Adrenal gland (tissue), 9 donors: ENCODE measurements at regions not wholly inside any gene's neighbourhood (a gene's known extent, or its start where the extent isn't known, plus 50 kb on each side); places are given as distances from the start of the nearest gene placed in this dataset.
A peak's percentile ranks its signal among the peaks of the same experiment; 100 is the strongest.

Experiments
- DNase-seq, 7 donors: peaks; one replicate each; pipeline ENCODE4 v3.0.0-alpha.2; 2019 to 2020
- H3K27ac ChIP-seq, 5 donors: fragments of 200-600 bp; sonication (generic) in 4 of 5; 1 replicate in 3 of 5; 2 replicates in 2 of 5; pipeline versions ENCODE4 v1.5.1 to v1.8.0; 2016 to 2020; ENCODE audit warnings: mild to moderate bottlenecking in 1 of 5
- H3K27me3 ChIP-seq: fragments of 200-600 bp; 2 replicates; pipeline ENCODE4 v1.8.0; 2021
- H3K36me3 ChIP-seq, 2 donors: fragments of 200-600 bp; replicated peaks in 1 of 2; 1 replicate in 1 of 2; 2 replicates in 1 of 2; pipeline versions ENCODE4 v1.5.1 to v1.8.0; 2018 to 2022
- H3K4me1 ChIP-seq, 2 donors: fragments of 200-600 bp; replicated peaks in 1 of 2; 1 replicate in 1 of 2; 2 replicates in 1 of 2; pipeline versions ENCODE4 v1.5.1 to v1.8.0; 2018 to 2021
- H3K4me3 ChIP-seq, 4 donors: fragments of 200-600 bp; sonication (generic) in 3 of 4; one replicate each; pipeline ENCODE4 v1.5.1; 2016 to 2018
- H3K9me3 ChIP-seq, 3 donors: fragments of 200-600 bp; sonication (generic) in 1 of 3; replicated peaks in 1 of 3; 1 replicate in 2 of 3; 2 replicates in 1 of 3; pipeline versions ENCODE4 v1.5.1 to v1.8.0; 2016 to 2021
- POLR2A ChIP-seq, 2 donors: fragments of 450-650 bp; IDR thresholded peaks; one replicate each; pipeline ENCODE4 v1.6.1; 2017; ENCODE audit warnings: antibody characterized with exemption in 2 of 2, mild to moderate bottlenecking in 2 of 2, moderate library complexity in 1 of 2
- WGBS, 4 donors: extraction: QIAGEN DNeasy Blood & Tissue Kit in 2 of 4; methylation state at CpG; one replicate each; pipeline versions ENCODE4 v1.1.5 to v1.1.7; 2013 to 2017; 5-methylcytosine and 5-hydroxymethylcytosine counted together
- intact Hi-C, 2 donors: fragments of 100-400 bp; cut with DNase I; formaldehyde crosslinking; loops; one replicate each; pipeline versions ENCODE4 v1.14.1 to v1.15.0; 2022 to 2023
- TF ChIP-seq, protein P1 (sequence below), 6 experiments: fragments of 450-650 bp in 4 of 6; fragments of 200-600 bp in 2 of 6; sonication (generic) in 1 of 6; IDR thresholded peaks; 1 replicate in 5 of 6; 2 replicates in 1 of 6; pipeline versions ENCODE4 v1.5.1 to v1.8.0; 2016 to 2021; ENCODE audit warnings: antibody characterized with exemption in 6 of 6, mild to moderate bottlenecking in 2 of 6, moderate library complexity in 1 of 6
- donor health status: healthy with polysubstance abuse.
- donor health status: Bipolar disorder and iron deficiency.
- donor health status: DM: yes; HTN: yes; CAD: no.
- donor health status: DM: no; HTN: no; CAD: no.
- donor health status: DM: no; HTN: no; CAD: no.

DNA sequence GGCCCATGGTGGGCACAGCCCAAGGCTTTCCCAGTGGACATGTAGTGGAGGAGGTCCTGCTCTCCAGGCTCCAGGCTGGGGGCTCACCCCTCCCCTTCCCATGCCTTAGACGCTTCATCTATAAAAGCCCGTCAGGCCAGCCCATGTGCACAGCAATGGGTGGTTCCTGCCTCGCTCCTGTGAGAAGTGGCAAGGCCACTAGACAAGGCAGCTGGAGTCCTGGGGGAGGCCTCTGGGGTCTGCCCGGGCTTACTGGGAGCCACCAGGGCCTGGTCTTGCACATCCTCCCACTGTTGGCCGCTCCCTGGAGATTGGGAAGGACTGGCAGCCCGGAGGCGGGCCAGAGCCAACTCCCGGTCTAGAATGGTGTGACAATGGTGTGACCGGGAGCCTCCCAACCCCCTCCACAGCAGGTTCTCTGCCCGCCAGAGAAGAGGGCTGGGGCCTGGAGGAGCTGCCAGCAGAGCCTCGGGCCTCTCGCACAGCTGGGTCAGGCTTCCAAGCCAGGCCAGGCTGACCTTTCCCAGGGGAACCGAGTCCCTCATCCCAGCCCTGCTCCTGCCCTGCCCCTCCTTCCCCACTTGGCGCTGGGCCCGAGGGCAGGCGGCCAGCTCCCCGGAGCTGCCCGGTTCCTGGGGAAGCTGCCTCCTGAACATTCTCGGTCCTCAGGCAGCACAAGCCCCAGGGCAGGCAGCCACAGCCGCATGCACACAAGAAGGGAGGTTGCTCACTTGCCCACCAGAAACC lies 97.9 kb downstream of the RFLNA start:
- Histone ChIP-seq H3K4me1 (peaks cover 58 to 93% of the 10 kb centered on the region in 2 donors), H3K9me3 (no peaks in the 10 kb centered on the region), H3K27ac (peak overlapping the region; percentile 63 to 100 (median 81)), H3K4me3 (no peak overlapping the region), H3K27me3 (no peaks in the 10 kb centered on the region), H3K36me3 (peaks cover 0 to 20% of the 10 kb centered on the region in 2 donors)
- TF ChIP-seq, protein P1, sequence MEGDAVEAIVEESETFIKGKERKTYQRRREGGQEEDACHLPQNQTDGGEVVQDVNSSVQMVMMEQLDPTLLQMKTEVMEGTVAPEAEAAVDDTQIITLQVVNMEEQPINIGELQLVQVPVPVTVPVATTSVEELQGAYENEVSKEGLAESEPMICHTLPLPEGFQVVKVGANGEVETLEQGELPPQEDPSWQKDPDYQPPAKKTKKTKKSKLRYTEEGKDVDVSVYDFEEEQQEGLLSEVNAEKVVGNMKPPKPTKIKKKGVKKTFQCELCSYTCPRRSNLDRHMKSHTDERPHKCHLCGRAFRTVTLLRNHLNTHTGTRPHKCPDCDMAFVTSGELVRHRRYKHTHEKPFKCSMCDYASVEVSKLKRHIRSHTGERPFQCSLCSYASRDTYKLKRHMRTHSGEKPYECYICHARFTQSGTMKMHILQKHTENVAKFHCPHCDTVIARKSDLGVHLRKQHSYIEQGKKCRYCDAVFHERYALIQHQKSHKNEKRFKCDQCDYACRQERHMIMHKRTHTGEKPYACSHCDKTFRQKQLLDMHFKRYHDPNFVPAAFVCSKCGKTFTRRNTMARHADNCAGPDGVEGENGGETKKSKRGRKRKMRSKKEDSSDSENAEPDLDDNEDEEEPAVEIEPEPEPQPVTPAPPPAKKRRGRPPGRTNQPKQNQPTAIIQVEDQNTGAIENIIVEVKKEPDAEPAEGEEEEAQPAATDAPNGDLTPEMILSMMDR (IDR thresholded peaks at IDR 0.05) = peak in 1 of 6 experiments; percentile 3
- peak in 1 of 2 donors; percentile 66 for TF ChIP-seq POLR2A (IDR thresholded peaks at IDR 0.05)
- intact Hi-C loops = no loop called here
- WGBS, 4 donors = 7 to 15% (median 8%) methylated on average over 7 to 20 of the region's 20 CpGs
- peak; percentile 94 to 97 (median 95) for DNase-seq

- WGBS, 4 donors = 48 to 78% (median 56%) methylated on average over 1 to 16 of the region's 16 CpGs
- TF ChIP-seq, protein P1 (IDR thresholded peaks at IDR 0.05) = peak in 1 of 6 experiments; percentile 23
- TF ChIP-seq POLR2A (IDR thresholded peaks at IDR 0.05) = no peak
- Histone ChIP-seq H3K36me3 (peaks cover 0 to 14% of the 10 kb centered on the region in 2 donors), H3K27me3 (no peaks in the 10 kb centered on the region), H3K4me1 (peaks cover 59 to 93% of the 10 kb centered on the region in 2 donors), H3K27ac (peak overlapping the region; percentile 63 to 100 (median 81)), H3K9me3 (no peaks in the 10 kb centered on the region), H3K4me3 (no peak overlapping the region)
- intact Hi-C loops = no loop called here
- peak in 4 of 7 donors; percentile 35 to 80 (median 60) for DNase-seq
Measured at GRCh38 chr12:124392271-124392666, 97.4 kb downstream of the RFLNA start.

GRCh38 chr12:124391340-124392261 lies 96.7 kb downstream of the RFLNA start:
- Histone ChIP-seq H3K27me3 (no peaks in the 10 kb centered on the region), H3K4me3 (no peak overlapping the region), H3K27ac (peak overlapping the region in 4 of 5 donors; percentile 65 to 100 (median 97)), H3K9me3 (no peaks in the 10 kb centered on the region), H3K36me3 (peaks cover 0 to 8% of the 10 kb centered on the region in 2 donors), H3K4me1 (peaks cover 59 to 93% of the 10 kb centered on the region in 2 donors)
- intact Hi-C loops = no loop called here
- TF ChIP-seq POLR2A (IDR thresholded peaks at IDR 0.05) = no peak
- TF ChIP-seq, protein P1 (IDR thresholded peaks at IDR 0.05) = no peak
- DNase-seq = peak in 6 of 7 donors; percentile 51 to 87 (median 70)
- WGBS, 4 donors = 66 to 77% (median 69%) methylated on average over 34 to 35 of the region's 35 CpGs
